ENCODE measurements at regions not wholly inside any gene's neighbourhood (a gene's known extent, or its start where the extent isn't known, plus 50 kb on each side); places are given as distances from the start of the nearest gene placed in this dataset.

- no peak for DNase-seq
Measured at GRCh38 chr5:8944005-8944404, 601.9 kb downstream of the SEMA5A start.

- no peak for DNase-seq
Measured at GRCh38 chr5:8945972-8946371, 599.9 kb downstream of the SEMA5A start.

- no peak for DNase-seq
Measured at GRCh38 chr5:8949908-8950307, 596.0 kb downstream of the SEMA5A start.

GRCh38 chr5:8952147-8952546, 593.7 kb downstream of the SEMA5A start:
- no peak for DNase-seq

GRCh38 chr5:8953016-8953415, 592.9 kb downstream of the SEMA5A start:
- DNase-seq, result no peak

GRCh38 chr5:8953911-8954438, 591.9 kb downstream of the SEMA5A start:
- DNase-seq, result no peak

GRCh38 chr5:8954801-8955200, 591.1 kb downstream of the SEMA5A start:
- DNase-seq, result no peak

- DNase-seq, result no peak
Measured at GRCh38 chr5:8956659-8957058, 589.2 kb downstream of the SEMA5A start.

GRCh38 chr5:8958602-8959001, 587.3 kb downstream of the SEMA5A start:
- no peak for DNase-seq

GRCh38 chr5:8961219-8961618, 584.7 kb downstream of the SEMA5A start:
- DNase-seq, result no peak

GRCh38 chr5:8961956-8962355, 583.9 kb downstream of the SEMA5A start:
- DNase-seq, result no peak

GRCh38 chr5:8981016-8981415, 564.9 kb downstream of the SEMA5A start:
- DNase-seq, result no peak

GRCh38 chr5:8981496-8981895, 564.4 kb downstream of the SEMA5A start:
- no peak for DNase-seq

GRCh38 chr5:8984386-8984785, 561.5 kb downstream of the SEMA5A start:
- no peak for DNase-seq

Data from COR-L47 (cell line).